ENCODE measurements at regions not wholly inside any gene's neighbourhood (a gene's known extent, or its start where the extent isn't known, plus 50 kb on each side); places are given as distances from the start of the nearest gene placed in this dataset.
A peak's percentile ranks its signal among the peaks of the same experiment; 100 is the strongest.
"Not testable (repeated sequence)": the region's sequence is repeated elsewhere in the genome, so short reads cannot be mapped to it uniquely, and the experiment has no call there.

- no peak for DNase-seq (ENCODE audit: low read depth in 2 of 2)
Observed at GRCh38 chr5:123732257-123732656, 220.3 kb downstream of the CSNK1G3 start.

GRCh38 chr5:123722451-123722850 is 210.5 kb downstream of the CSNK1G3 start:
- DNase-seq (ENCODE audit: low read depth in 2 of 2) = no peak

- no peak for DNase-seq (ENCODE audit: low read depth in 2 of 2)
Observed at GRCh38 chr5:123721675-123722276, 209.8 kb downstream of the CSNK1G3 start.

GRCh38 chr5:123720955-123721354 is 209.0 kb downstream of the CSNK1G3 start:
- peak in 1 of 2 donors; percentile 45 for DNase-seq (ENCODE audit: low read depth in 2 of 2)

- DNase-seq (ENCODE audit: low read depth in 2 of 2) = no peak
Observed at GRCh38 chr5:123720339-123720738, 208.4 kb downstream of the CSNK1G3 start.

- DNase-seq (ENCODE audit: low read depth in 2 of 2) = peak in 1 of 2 donors; percentile 49
Observed at GRCh38 chr5:123719004-123719403, 207.0 kb downstream of the CSNK1G3 start.

- DNase-seq (ENCODE audit: low read depth in 2 of 2) = peak; percentile 58 to 79
Observed at GRCh38 chr5:123718238-123718637, 206.3 kb downstream of the CSNK1G3 start.

GRCh38 chr5:123717139-123717538 is 205.2 kb downstream of the CSNK1G3 start:
- DNase-seq (ENCODE audit: low read depth in 2 of 2) = peak in 1 of 2 donors; percentile 18

- no peak for DNase-seq (ENCODE audit: low read depth in 2 of 2)
Observed at GRCh38 chr5:123710031-123710430, 198.1 kb downstream of the CSNK1G3 start.

- DNase-seq (ENCODE audit: low read depth in 2 of 2) = peak; percentile 21 to 39
Observed at GRCh38 chr5:123709422-123709821, 197.4 kb downstream of the CSNK1G3 start.

GRCh38 chr5:123708074-123708806 is 196.3 kb downstream of the CSNK1G3 start:
- DNase-seq (ENCODE audit: low read depth in 2 of 2) = peak; percentile 52 to 87

- no peak for DNase-seq (ENCODE audit: low read depth in 2 of 2)
Observed at GRCh38 chr5:123706531-123706930, 194.6 kb downstream of the CSNK1G3 start.

- no peak for DNase-seq (ENCODE audit: low read depth in 2 of 2)
Observed at GRCh38 chr5:123705741-123706140, 193.8 kb downstream of the CSNK1G3 start.

GRCh38 chr5:123701511-123702200 is 189.7 kb downstream of the CSNK1G3 start:
- DNase-seq (ENCODE audit: low read depth in 2 of 2) = no peak

- DNase-seq (ENCODE audit: low read depth in 2 of 2) = peak; percentile 95 to 96
Observed at GRCh38 chr5:123700624-123701287, 188.8 kb downstream of the CSNK1G3 start.

GRCh38 chr5:123699571-123699970 is 187.6 kb downstream of the CSNK1G3 start:
- DNase-seq (ENCODE audit: low read depth in 2 of 2) = no peak

- not testable (repeated sequence) for DNase-seq (ENCODE audit: low read depth in 2 of 2)
Observed at GRCh38 chr5:123698937-123699336, 187.0 kb downstream of the CSNK1G3 start.

- DNase-seq (ENCODE audit: low read depth in 2 of 2) = no peak
Observed at GRCh38 chr5:123696921-123697341, 185.0 kb downstream of the CSNK1G3 start.

- DNase-seq (ENCODE audit: low read depth in 2 of 2) = no peak
Observed at GRCh38 chr5:123690821-123691220, 178.8 kb downstream of the CSNK1G3 start.

- DNase-seq (ENCODE audit: low read depth in 2 of 2) = no peak
Observed at GRCh38 chr5:123681061-123681460, 169.1 kb downstream of the CSNK1G3 start.

- peak in 1 of 2 donors; percentile 36 for DNase-seq (ENCODE audit: low read depth in 2 of 2)
Observed at GRCh38 chr5:123673107-123673506, 161.1 kb downstream of the CSNK1G3 start.

Data from lung microvascular endothelial cell (primary cell).